ENCODE measurements at regions not wholly inside any gene's neighbourhood (a gene's known extent, or its start where the extent isn't known, plus 50 kb on each side); places are given as distances from the start of the nearest gene placed in this dataset.

DNA sequence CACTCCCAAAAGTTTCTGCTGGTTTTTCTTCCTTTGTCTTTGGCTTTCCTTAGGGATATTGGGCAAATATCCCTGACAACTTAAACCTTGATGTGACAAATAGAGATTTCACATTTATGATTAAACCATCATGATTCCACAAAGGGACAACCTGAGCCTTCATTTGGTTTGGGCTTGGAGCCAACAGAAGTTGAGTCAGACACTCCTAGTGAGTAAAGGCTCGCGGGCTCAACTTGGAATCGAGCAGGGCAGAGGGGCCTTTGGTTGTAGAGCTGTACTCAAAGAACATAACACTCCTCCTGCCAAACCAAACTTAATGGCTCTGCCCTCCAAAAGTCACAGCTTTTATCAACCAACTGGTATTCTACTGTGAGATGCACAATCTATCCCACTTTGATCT lies 290.2 kb upstream of the MAP3K1 start:
- TF ChIP-seq, protein P1, sequence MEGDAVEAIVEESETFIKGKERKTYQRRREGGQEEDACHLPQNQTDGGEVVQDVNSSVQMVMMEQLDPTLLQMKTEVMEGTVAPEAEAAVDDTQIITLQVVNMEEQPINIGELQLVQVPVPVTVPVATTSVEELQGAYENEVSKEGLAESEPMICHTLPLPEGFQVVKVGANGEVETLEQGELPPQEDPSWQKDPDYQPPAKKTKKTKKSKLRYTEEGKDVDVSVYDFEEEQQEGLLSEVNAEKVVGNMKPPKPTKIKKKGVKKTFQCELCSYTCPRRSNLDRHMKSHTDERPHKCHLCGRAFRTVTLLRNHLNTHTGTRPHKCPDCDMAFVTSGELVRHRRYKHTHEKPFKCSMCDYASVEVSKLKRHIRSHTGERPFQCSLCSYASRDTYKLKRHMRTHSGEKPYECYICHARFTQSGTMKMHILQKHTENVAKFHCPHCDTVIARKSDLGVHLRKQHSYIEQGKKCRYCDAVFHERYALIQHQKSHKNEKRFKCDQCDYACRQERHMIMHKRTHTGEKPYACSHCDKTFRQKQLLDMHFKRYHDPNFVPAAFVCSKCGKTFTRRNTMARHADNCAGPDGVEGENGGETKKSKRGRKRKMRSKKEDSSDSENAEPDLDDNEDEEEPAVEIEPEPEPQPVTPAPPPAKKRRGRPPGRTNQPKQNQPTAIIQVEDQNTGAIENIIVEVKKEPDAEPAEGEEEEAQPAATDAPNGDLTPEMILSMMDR (IDR thresholded peaks at IDR 0.05; ENCODE audit: partially characterized antibody, unreplicated experiment), result no peak
- no peaks in the 10 kb centered on the region for H3K36me3 Mint-ChIP-seq (ENCODE audit: unreplicated experiment)
- no peaks in the 10 kb centered on the region for H3K27me3 Mint-ChIP-seq (ENCODE audit: unreplicated experiment)
- H3K9me3 Mint-ChIP-seq (ENCODE audit: unreplicated experiment), result no peaks in the 10 kb centered on the region
- H3K4me1 Mint-ChIP-seq (ENCODE audit: low read depth, unreplicated experiment), result no peaks in the 10 kb centered on the region
- no peak for DNase-seq
- no peak overlapping the region for H3K4me3 Mint-ChIP-seq (ENCODE audit: unreplicated experiment)
- H3K27ac Mint-ChIP-seq (ENCODE audit: unreplicated experiment), result no peak overlapping the region

DNA sequence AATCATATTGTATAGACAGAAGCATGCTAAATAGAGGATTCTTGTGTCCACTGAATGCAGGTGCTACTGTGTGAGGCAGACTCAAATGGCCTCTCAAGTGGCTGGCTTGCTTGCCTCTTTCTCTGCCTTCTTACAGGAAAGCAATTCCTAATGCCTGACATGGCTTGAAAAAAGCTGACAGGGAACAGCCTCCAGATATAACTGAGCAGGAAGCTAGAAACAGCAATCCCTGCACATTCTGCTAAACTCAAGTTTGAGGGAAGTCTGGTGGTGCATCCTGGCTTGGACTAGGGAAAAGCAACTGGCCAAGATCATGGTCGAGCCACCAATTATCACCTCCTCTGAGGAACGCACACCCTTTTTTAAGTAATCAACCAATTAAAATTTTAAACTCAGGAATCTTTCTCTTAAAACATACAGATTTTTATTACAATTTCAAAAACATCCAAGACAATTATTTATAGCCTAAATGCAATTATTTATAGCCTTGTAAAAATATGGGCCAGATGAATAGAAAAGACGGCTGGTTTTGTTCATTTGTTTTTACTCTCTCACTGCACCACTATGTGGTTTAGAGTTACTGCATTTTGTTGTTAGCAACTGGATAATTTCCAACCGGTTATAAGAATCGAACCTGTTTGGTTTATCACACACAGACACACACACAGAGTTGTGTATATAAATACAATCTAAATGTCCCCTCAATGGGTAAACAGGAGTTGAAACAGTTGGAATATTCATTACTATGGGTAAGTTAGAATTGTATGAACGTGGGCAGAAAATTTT lies 290.9 kb upstream of the ANKRD55 start:
- Mint-ChIP-seq H3K27me3 (ENCODE audit: unreplicated experiment) (peaks cover under 1% of the 10 kb centered on the region), H3K4me3 (ENCODE audit: unreplicated experiment) (no peak overlapping the region), H3K36me3 (ENCODE audit: unreplicated experiment) (no peaks in the 10 kb centered on the region), H3K4me1 (ENCODE audit: low read depth, unreplicated experiment) (no peaks in the 10 kb centered on the region), H3K9me3 (ENCODE audit: unreplicated experiment) (no peaks in the 10 kb centered on the region), H3K27ac (ENCODE audit: unreplicated experiment) (no peak overlapping the region)
- no peak for DNase-seq
- TF ChIP-seq, protein P1 (IDR thresholded peaks at IDR 0.05; ENCODE audit: partially characterized antibody, unreplicated experiment), result no peak

DNA sequence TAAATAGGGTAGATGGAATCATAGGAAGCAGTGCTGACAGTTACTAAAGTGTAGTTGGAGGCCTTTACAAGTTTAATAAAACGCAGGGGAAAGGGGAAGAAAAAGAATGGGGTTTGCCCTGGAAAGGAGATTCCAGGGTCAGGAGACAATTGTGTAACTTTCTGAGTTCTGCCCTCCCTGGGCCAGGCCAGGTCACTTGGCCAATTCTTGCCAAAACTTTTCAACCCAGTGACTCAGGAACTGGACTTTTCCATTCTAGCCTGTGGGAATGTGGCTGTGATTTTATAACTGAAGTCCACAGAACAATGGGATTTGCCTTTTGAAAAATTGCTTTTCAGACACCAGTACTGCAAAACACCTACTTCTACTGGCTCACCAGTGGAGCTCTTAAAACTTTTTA lies 289.8 kb upstream of the ANKRD55 start:
- DNase-seq, result no peak
- Mint-ChIP-seq H3K4me3 (ENCODE audit: unreplicated experiment) (no peak overlapping the region), H3K4me1 (ENCODE audit: low read depth, unreplicated experiment) (no peaks in the 10 kb centered on the region), H3K27ac (ENCODE audit: unreplicated experiment) (no peak overlapping the region), H3K36me3 (ENCODE audit: unreplicated experiment) (no peaks in the 10 kb centered on the region), H3K27me3 (ENCODE audit: unreplicated experiment) (peaks cover 2% of the 10 kb centered on the region), H3K9me3 (ENCODE audit: unreplicated experiment) (no peaks in the 10 kb centered on the region)
- TF ChIP-seq, protein P1 (IDR thresholded peaks at IDR 0.05; ENCODE audit: partially characterized antibody, unreplicated experiment), result no peak

DNA sequence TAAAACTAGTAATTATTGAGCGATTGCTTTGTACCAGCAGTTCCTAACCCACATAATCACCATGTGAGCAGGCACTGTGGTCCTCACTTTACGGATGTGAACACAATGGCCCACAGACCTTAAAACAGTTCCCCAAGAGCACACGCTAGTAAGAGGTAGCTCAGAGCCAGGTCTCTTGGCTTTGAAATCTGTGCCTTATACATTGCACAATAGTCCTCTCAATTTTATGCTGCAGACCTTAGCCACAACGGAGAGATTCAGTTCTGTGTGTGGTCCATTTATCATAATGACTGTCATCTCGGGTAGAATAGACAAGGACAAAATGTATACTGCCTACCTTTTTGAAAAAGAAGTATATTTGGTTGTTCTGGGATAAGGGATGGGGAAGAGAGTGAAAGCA lies 289.0 kb upstream of the ANKRD55 start:
- H3K9me3 Mint-ChIP-seq (ENCODE audit: unreplicated experiment), result peaks cover 2% of the 10 kb centered on the region
- H3K27me3 Mint-ChIP-seq (ENCODE audit: unreplicated experiment), result peaks cover 2% of the 10 kb centered on the region
- no peak for DNase-seq
- no peaks in the 10 kb centered on the region for H3K36me3 Mint-ChIP-seq (ENCODE audit: unreplicated experiment)
- no peak overlapping the region for H3K4me3 Mint-ChIP-seq (ENCODE audit: unreplicated experiment)
- H3K4me1 Mint-ChIP-seq (ENCODE audit: low read depth, unreplicated experiment), result peaks cover 7% of the 10 kb centered on the region
- TF ChIP-seq, protein P1 (IDR thresholded peaks at IDR 0.05; ENCODE audit: partially characterized antibody, unreplicated experiment), result no peak
- no peak overlapping the region for H3K27ac Mint-ChIP-seq (ENCODE audit: unreplicated experiment)

DNA sequence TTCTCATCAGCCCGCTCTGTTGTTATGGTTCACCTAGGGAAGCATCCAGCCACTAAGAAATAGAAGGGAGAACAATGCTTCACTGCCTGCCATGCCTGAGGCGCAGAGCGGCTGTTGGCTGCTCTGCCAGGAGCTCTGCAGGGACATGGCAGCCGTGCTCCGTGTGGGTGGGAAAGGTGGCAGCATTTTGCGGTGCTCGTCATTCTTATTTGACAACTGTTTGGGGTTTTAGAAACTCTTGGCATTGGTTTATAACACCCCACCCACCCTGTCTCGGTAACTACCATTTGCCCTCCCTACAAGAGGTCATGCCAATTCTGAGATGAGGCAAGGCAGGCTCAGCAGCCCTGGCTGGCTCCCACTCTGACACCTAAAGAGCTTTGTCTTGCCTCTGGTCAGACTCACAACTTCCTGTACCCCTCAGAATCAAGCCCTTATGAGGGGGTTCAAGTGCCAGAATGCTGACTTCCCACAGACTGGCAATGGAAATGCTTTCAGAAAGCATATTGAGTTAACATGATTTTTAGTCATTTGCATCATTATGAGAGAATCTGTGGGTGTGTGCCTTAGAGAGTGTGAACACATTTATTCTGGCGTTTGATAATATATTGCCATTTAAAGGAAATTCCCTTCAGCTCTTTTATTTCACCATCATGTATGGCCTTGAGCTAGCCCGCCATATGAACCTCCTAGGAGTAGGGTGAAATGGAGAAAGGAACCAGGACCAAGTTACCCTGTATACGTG lies 288.0 kb upstream of the ANKRD55 start:
- Mint-ChIP-seq H3K4me3 (ENCODE audit: unreplicated experiment) (no peak overlapping the region), H3K4me1 (ENCODE audit: low read depth, unreplicated experiment) (peaks cover 14% of the 10 kb centered on the region), H3K27ac (ENCODE audit: unreplicated experiment) (no peak overlapping the region), H3K27me3 (ENCODE audit: unreplicated experiment) (peaks cover 2% of the 10 kb centered on the region), H3K36me3 (ENCODE audit: unreplicated experiment) (no peaks in the 10 kb centered on the region), H3K9me3 (ENCODE audit: unreplicated experiment) (peaks cover 2% of the 10 kb centered on the region)
- DNase-seq, result no peak
- TF ChIP-seq, protein P1 (IDR thresholded peaks at IDR 0.05; ENCODE audit: partially characterized antibody, unreplicated experiment), result no peak

Data from glutamatergic neuron (in vitro differentiated cells).